Neural progenitor cell (in vitro differentiated cells): ENCODE measurements at regions not wholly inside any gene's neighbourhood (a gene's known extent, or its start where the extent isn't known, plus 50 kb on each side); places are given as distances from the start of the nearest gene placed in this dataset.

ENCODE experiments used
- DNase-seq: peaks from one replicate; pipeline ENCODE4 v3.0.0-alpha.2; 2016; ENCODE audit warnings: low spot score
- H2AFZ ChIP-seq: fragments of 200-600 bp; sonication (generic); replicated peaks from 2 replicates; pipeline ENCODE4 v1.6.1; 2016; ENCODE audit warnings: antibody characterized with exemption
- H3F3A ChIP-seq: fragments of 200-600 bp; sonication (generic); 2 replicates; pipeline ENCODE4 v1.6.1; 2016; ENCODE audit warnings: antibody characterized with exemption, low read depth
- H3K27ac ChIP-seq: fragments of 200-600 bp; sonication (generic); 2 replicates; pipeline ENCODE4 v1.5.1; 2016; ENCODE audit warnings: mild to moderate bottlenecking
- H3K27me3 ChIP-seq: fragments of 200-600 bp; sonication (generic); 2 replicates; pipeline ENCODE4 v1.6.1; 2016; ENCODE audit warnings: mild to moderate bottlenecking, moderate library complexity
- H3K36me3 ChIP-seq: fragments of 200-600 bp; sonication (generic); 2 replicates; pipeline ENCODE4 v1.5.1; 2016
- H3K4me1 ChIP-seq: fragments of 200-600 bp; sonication (generic); 2 replicates; pipeline ENCODE4 v1.6.1; 2016; ENCODE audit warnings: mixed run types
- H3K4me2 ChIP-seq: fragments of 200-600 bp; sonication (generic); 2 replicates; pipeline ENCODE4 v1.6.1; 2016
- H3K4me3 ChIP-seq: fragments of 200-600 bp; sonication (generic); 2 replicates; pipeline ENCODE4 v1.5.1; 2016
- H3K79me2 ChIP-seq: fragments of 200-600 bp; sonication (generic); 2 replicates; pipeline ENCODE4 v1.6.1; 2016; ENCODE audit warnings: low read depth
- H3K9ac ChIP-seq: fragments of 200-600 bp; sonication (generic); 2 replicates; pipeline ENCODE4 v1.6.1; 2016
- H3K9me3 ChIP-seq: fragments of 200-600 bp; sonication (generic); 2 replicates; pipeline ENCODE4 v1.5.1; 2016; ENCODE audit warnings: low read depth
- H4K20me1 ChIP-seq: fragments of 200-600 bp; sonication (generic); 2 replicates; pipeline ENCODE4 v1.6.1; 2016; ENCODE audit warnings: low read depth
- H3K27ac Mint-ChIP-seq: 3 replicates; pipeline ENCODE4 v1.8.0; 2021; ENCODE audit warnings: mixed read lengths
- H3K27me3 Mint-ChIP-seq: 2 replicates; pipeline ENCODE4 v1.8.0; 2022; ENCODE audit warnings: low read depth, mild to moderate bottlenecking, inconsistent platforms, moderate library complexity, mixed read lengths; ENCODE audit not compliant: insufficient read depth
- H3K36me3 Mint-ChIP-seq: 3 replicates; pipeline ENCODE4 v1.8.0; 2021; ENCODE audit warnings: mixed read lengths
- H3K4me1 Mint-ChIP-seq: 3 replicates; pipeline ENCODE4 v1.8.0; 2021; ENCODE audit warnings: mixed read lengths
- H3K4me3 Mint-ChIP-seq: 3 replicates; pipeline ENCODE4 v1.8.0; 2021; ENCODE audit warnings: mild to moderate bottlenecking, moderate library complexity, mixed read lengths
- H3K9me3 Mint-ChIP-seq: 3 replicates; pipeline ENCODE4 v1.8.0; 2020; ENCODE audit warnings: mixed read lengths
- CTCF ChIP-seq: fragments of 200-600 bp; sonication (generic); IDR thresholded peaks from 2 replicates; pipeline ENCODE4 v1.5.1; 2017; ENCODE audit warnings: antibody characterized with exemption, mild to moderate bottlenecking
- EZH2 ChIP-seq: fragments of 200-600 bp; sonication (generic); IDR thresholded peaks from 2 replicates; pipeline ENCODE4 v1.6.1; 2017; ENCODE audit warnings: antibody characterized with exemption, mild to moderate bottlenecking, moderate library complexity
- EZH2phosphoT487 ChIP-seq: fragments of 200-600 bp; sonication (generic); IDR thresholded peaks from 2 replicates; pipeline ENCODE4 v1.6.1; 2017; ENCODE audit warnings: antibody characterized with exemption

GRCh38 chr2:180607514-180608049 lies 372.8 kb upstream of the UBE2E3 start:
- H3K4me1 Mint-ChIP-seq: no peaks in the 10 kb centered on the region
- no peaks in the 10 kb centered on the region for H3K36me3 ChIP-seq
- no peak overlapping the region for H3K27ac ChIP-seq
- TF ChIP-seq CTCF: no peak
- no peak overlapping the region for H2AFZ ChIP-seq
- no peaks in the 10 kb centered on the region for H3K9me3 ChIP-seq
- no peaks in the 10 kb centered on the region for H3K27me3 ChIP-seq
- H3F3A ChIP-seq: no peaks in the 10 kb centered on the region
- H3K27me3 Mint-ChIP-seq: no peaks in the 10 kb centered on the region
- no peak overlapping the region for H3K4me2 ChIP-seq
- H3K9ac ChIP-seq: no peak overlapping the region
- H3K4me1 ChIP-seq: no peaks in the 10 kb centered on the region
- no peaks in the 10 kb centered on the region for H3K36me3 Mint-ChIP-seq
- H3K27ac Mint-ChIP-seq: no peak overlapping the region
- no peak for DNase-seq
- no peaks in the 10 kb centered on the region for H3K79me2 ChIP-seq
- H4K20me1 ChIP-seq: no peaks in the 10 kb centered on the region
- no peaks in the 10 kb centered on the region for H3K9me3 Mint-ChIP-seq
- H3K4me3 Mint-ChIP-seq: no peak overlapping the region
- H3K4me3 ChIP-seq: no peak overlapping the region

GRCh38 chr2:180604077-180604476 lies 376.3 kb upstream of the UBE2E3 start:
- Mint-ChIP-seq H3K4me1 (no peaks in the 10 kb centered on the region), H3K4me3 (no peak overlapping the region), H3K36me3 (no peaks in the 10 kb centered on the region), H3K27ac (no peak overlapping the region), H3K9me3 (no peaks in the 10 kb centered on the region), H3K27me3 (no peaks in the 10 kb centered on the region)
- Histone ChIP-seq H2AFZ (no peak overlapping the region), H3K79me2 (no peaks in the 10 kb centered on the region), H3K9ac (no peak overlapping the region), H3K27me3 (no peaks in the 10 kb centered on the region), H3K27ac (no peak overlapping the region), H3F3A (no peaks in the 10 kb centered on the region), H3K36me3 (no peaks in the 10 kb centered on the region), H3K4me3 (no peak overlapping the region), H3K4me2 (no peak overlapping the region), H4K20me1 (no peaks in the 10 kb centered on the region), H3K4me1 (no peaks in the 10 kb centered on the region), H3K9me3 (no peaks in the 10 kb centered on the region)
- TF ChIP-seq EZH2phosphoT487: no peak
- peak; percentile 61 for TF ChIP-seq CTCF
- peak; percentile 54 for DNase-seq

GRCh38 chr2:180601016-180601415 lies 379.4 kb upstream of the UBE2E3 start:
- H3K79me2 ChIP-seq: no peaks in the 10 kb centered on the region
- H3K27ac ChIP-seq: no peak overlapping the region
- no peaks in the 10 kb centered on the region for H3K27me3 ChIP-seq
- Mint-ChIP-seq H3K9me3 (no peaks in the 10 kb centered on the region), H3K27me3 (no peaks in the 10 kb centered on the region), H3K4me3 (no peak overlapping the region), H3K4me1 (no peaks in the 10 kb centered on the region), H3K36me3 (no peaks in the 10 kb centered on the region), H3K27ac (no peak overlapping the region)
- no peaks in the 10 kb centered on the region for H3K9me3 ChIP-seq
- no peak overlapping the region for H3K9ac ChIP-seq
- DNase-seq: no peak
- TF ChIP-seq EZH2: no peak
- no peaks in the 10 kb centered on the region for H4K20me1 ChIP-seq
- H3K4me1 ChIP-seq: no peaks in the 10 kb centered on the region
- H3K36me3 ChIP-seq: no peaks in the 10 kb centered on the region
- no peaks in the 10 kb centered on the region for H3F3A ChIP-seq
- H2AFZ ChIP-seq: no peak overlapping the region
- H3K4me2 ChIP-seq: no peak overlapping the region
- no peak overlapping the region for H3K4me3 ChIP-seq

GRCh38 chr2:180599804-180600203 lies 380.6 kb upstream of the UBE2E3 start:
- Histone ChIP-seq H3K4me1 (no peaks in the 10 kb centered on the region), H3K4me3 (no peak overlapping the region), H3K4me2 (no peak overlapping the region), H3K79me2 (no peaks in the 10 kb centered on the region), H3K27me3 (no peaks in the 10 kb centered on the region), H3K36me3 (no peaks in the 10 kb centered on the region), H3K9me3 (no peaks in the 10 kb centered on the region), H3K27ac (no peak overlapping the region), H3K9ac (no peak overlapping the region), H4K20me1 (no peaks in the 10 kb centered on the region), H3F3A (no peaks in the 10 kb centered on the region), H2AFZ (no peak overlapping the region)
- no peaks in the 10 kb centered on the region for H3K36me3 Mint-ChIP-seq
- no peaks in the 10 kb centered on the region for H3K27me3 Mint-ChIP-seq
- H3K4me3 Mint-ChIP-seq: no peak overlapping the region
- no peaks in the 10 kb centered on the region for H3K4me1 Mint-ChIP-seq
- no peak for DNase-seq
- TF ChIP-seq CTCF (no peak), EZH2phosphoT487 (no peak), EZH2 (no peak)
- H3K27ac Mint-ChIP-seq: no peak overlapping the region
- H3K9me3 Mint-ChIP-seq: no peaks in the 10 kb centered on the region
